GM23248 (cell line): ENCODE measurements at regions not wholly inside any gene's neighbourhood (a gene's known extent, or its start where the extent isn't known, plus 50 kb on each side); places are given as distances from the start of the nearest gene placed in this dataset.
"Not testable (repeated sequence)": the region's sequence is repeated elsewhere in the genome, so short reads cannot be mapped to it uniquely, and the experiment has no call there.

Source experiments
- DNase-seq: peaks from one replicate; pipeline ENCODE4 v3.0.0-alpha.2; 2015
- H2AFZ ChIP-seq: fragments of 200-600 bp; sonication (generic); 2 replicates; pipeline ENCODE4 v1.6.1; 2016; ENCODE audit warnings: antibody characterized with exemption
- H3F3A ChIP-seq: fragments of 200-600 bp; sonication (generic); 2 replicates; pipeline ENCODE4 v1.6.1; 2016; ENCODE audit warnings: mild to moderate bottlenecking, antibody characterized with exemption, mixed run types; ENCODE audit not compliant: insufficient read depth
- H3K27ac ChIP-seq: fragments of 200-600 bp; sonication (generic); 2 replicates; pipeline ENCODE4 v1.5.1; 2016; ENCODE audit warnings: mild to moderate bottlenecking
- H3K27me3 ChIP-seq: fragments of 200-600 bp; sonication (generic); replicated peaks from 2 replicates; pipeline ENCODE4 v1.6.1; 2016; ENCODE audit warnings: mild to moderate bottlenecking; ENCODE audit not compliant: insufficient read depth
- H3K36me3 ChIP-seq: fragments of 200-600 bp; sonication (generic); 2 replicates; pipeline ENCODE4 v1.6.1; 2016; ENCODE audit warnings: low read depth, mild to moderate bottlenecking
- H3K4me1 ChIP-seq: fragments of 200-600 bp; sonication (generic); 2 replicates; pipeline ENCODE4 v1.6.1; 2016; ENCODE audit warnings: mild to moderate bottlenecking; ENCODE audit not compliant: insufficient read depth
- H3K4me2 ChIP-seq: fragments of 200-600 bp; sonication (generic); one replicate; pipeline ENCODE4 v1.6.1; 2016; ENCODE audit warnings: mild to moderate bottlenecking; ENCODE audit not compliant: unreplicated experiment
- H3K4me3 ChIP-seq: fragments of 200-600 bp; sonication (generic); 2 replicates; pipeline ENCODE4 v1.5.1; 2016; ENCODE audit warnings: mild to moderate bottlenecking
- H3K79me2 ChIP-seq: fragments of 200-600 bp; sonication (generic); 2 replicates; pipeline ENCODE4 v1.6.1; 2016; ENCODE audit warnings: mild to moderate bottlenecking; ENCODE audit not compliant: insufficient read depth
- H3K9ac ChIP-seq: fragments of 200-600 bp; sonication (generic); 2 replicates; pipeline ENCODE4 v1.6.1; 2016; ENCODE audit warnings: mild to moderate bottlenecking
- H3K9me2 ChIP-seq: fragments of 200-600 bp; sonication (generic); 2 replicates; pipeline ENCODE4 v1.6.1; 2016; ENCODE audit warnings: mixed run types, mild to moderate bottlenecking, moderate library complexity; ENCODE audit not compliant: insufficient read depth
- H3K9me3 ChIP-seq: fragments of 200-600 bp; sonication (generic); one replicate; pipeline ENCODE4 v1.6.1; 2017; ENCODE audit warnings: low read depth
- H4K20me1 ChIP-seq: fragments of 200-600 bp; sonication (generic); 2 replicates; pipeline ENCODE4 v1.6.0; 2016; ENCODE audit not compliant: insufficient read depth
- EZH2 ChIP-seq: fragments of 200-600 bp; sonication (generic); IDR thresholded peaks from 2 replicates; pipeline ENCODE4 v1.6.1; 2018; ENCODE audit warnings: antibody characterized with exemption, mild to moderate bottlenecking; ENCODE audit not compliant: insufficient read depth, poor library complexity, severe bottlenecking
- EZH2phosphoT487 ChIP-seq: fragments of 200-600 bp; sonication (generic); IDR thresholded peaks from 2 replicates; pipeline ENCODE4 v1.6.1; 2018; ENCODE audit warnings: antibody characterized with exemption, moderate library complexity, mild to moderate bottlenecking, low read depth; ENCODE audit not compliant: insufficient read depth
- WGBS, 2 experiments: methylation state at CpG; one replicate each; pipeline ENCODE4 v1.1.6; 2015 to 2017; ENCODE audit warnings: low lambda C conversion rate in 2 of 2, low coverage in 1 of 2; ENCODE audit errors: missing lambda C conversion rate in 2 of 2; 5-methylcytosine and 5-hydroxymethylcytosine counted together
- in situ Hi-C: fragments of 300-500 bp; cut with MboI; formaldehyde crosslinking; loops from 2 replicates; pipeline ENCODE4 v1.15.0; 2020

DNA sequence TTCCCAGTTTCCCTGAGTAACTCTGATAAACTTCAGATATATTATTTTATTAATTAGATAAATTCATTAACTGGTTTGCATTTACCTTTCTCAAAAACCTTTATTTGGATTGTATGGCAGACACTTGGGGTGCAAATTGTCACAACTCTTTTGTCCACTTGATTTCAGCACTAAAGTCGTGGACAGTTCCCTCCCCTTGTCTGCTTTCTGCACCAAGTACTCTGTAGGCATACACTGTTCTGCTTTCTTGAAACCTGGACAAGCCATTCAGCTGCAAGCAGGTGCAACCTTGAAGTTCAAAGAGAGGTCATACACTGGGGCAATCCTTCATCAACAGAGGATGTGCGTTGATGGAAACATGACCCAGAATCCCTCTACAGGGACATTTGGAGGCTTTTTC, 162.9 kb downstream of the ARL5B start:
- Histone ChIP-seq H3F3A (no peaks in the 10 kb centered on the region), H3K79me2 (no peaks in the 10 kb centered on the region), H3K36me3 (no peaks in the 10 kb centered on the region), H3K27me3 (no peaks in the 10 kb centered on the region), H3K4me3 (no peak overlapping the region), H3K4me2 (no peak overlapping the region), H4K20me1 (no peaks in the 10 kb centered on the region), H3K9me3 (no peaks in the 10 kb centered on the region), H3K27ac (no peak overlapping the region), H2AFZ (no peak overlapping the region), H3K4me1 (no peaks in the 10 kb centered on the region), H3K9ac (no peak overlapping the region), H3K9me2 (no peaks in the 10 kb centered on the region)
- DNase-seq: peak; percentile 10
- in situ Hi-C loops: no loop called here
- no peak for TF ChIP-seq EZH2
- TF ChIP-seq EZH2phosphoT487: no peak
- 14 to 16% methylated on average over 2 of the region's 2 CpGs for WGBS, 2 experiments

DNA sequence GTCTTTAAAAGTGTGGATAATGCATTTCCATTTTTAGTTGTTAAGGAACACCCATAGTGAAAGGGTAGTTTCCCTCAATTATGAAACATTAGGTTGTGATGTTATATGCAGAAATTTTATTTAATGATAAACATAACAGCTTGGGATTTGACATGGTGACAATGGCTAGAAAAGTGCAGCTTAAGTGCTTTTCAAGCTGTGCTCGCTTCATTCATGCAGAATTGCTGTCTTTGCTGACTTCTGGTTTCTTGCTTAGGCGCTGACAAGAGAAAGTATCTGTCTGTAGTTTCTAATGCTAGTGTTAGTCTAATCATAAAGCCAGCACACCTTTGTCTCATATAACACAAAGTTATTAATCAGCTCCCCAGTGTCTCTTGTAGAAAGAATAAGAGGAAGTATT, 170.0 kb downstream of the ARL5B start:
- Histone ChIP-seq H3K36me3 (no peaks in the 10 kb centered on the region), H4K20me1 (no peaks in the 10 kb centered on the region), H3K4me1 (no peaks in the 10 kb centered on the region), H3K79me2 (no peaks in the 10 kb centered on the region), H3K9ac (no peak overlapping the region), H3F3A (no peaks in the 10 kb centered on the region), H3K27ac (no peak overlapping the region), H3K27me3 (no peaks in the 10 kb centered on the region), H3K4me2 (no peak overlapping the region), H2AFZ (no peak overlapping the region), H3K9me3 (no peaks in the 10 kb centered on the region), H3K9me2 (no peaks in the 10 kb centered on the region), H3K4me3 (no peak overlapping the region)
- no peak for DNase-seq
- TF ChIP-seq EZH2 (no peak), EZH2phosphoT487 (no peak)
- 26 to 36% methylated on average over 2 of the region's 2 CpGs for WGBS, 2 experiments
- in situ Hi-C loops: no loop called here

DNA sequence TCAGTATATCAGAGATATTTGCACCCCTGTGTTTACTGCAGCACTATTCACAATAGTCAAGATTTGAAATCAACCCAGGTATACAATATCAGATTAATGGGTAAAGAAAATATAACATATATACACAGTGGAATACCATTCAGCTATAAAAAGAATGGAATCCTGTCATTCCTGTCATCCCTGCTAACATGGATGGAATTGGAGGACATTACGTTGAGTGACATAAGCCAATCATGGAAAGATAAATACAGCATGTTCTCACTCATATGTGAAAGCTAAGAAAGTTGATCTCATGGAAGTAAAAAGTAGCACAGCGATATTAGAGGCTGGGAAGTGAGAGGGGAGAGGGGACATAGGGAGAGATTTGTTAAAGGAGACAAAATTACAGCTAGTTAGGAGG, 171.0 kb downstream of the ARL5B start:
- no peak for DNase-seq
- no peak for TF ChIP-seq EZH2phosphoT487
- TF ChIP-seq EZH2: no peak
- Histone ChIP-seq H3K27me3 (no peaks in the 10 kb centered on the region), H3K4me2 (no peak overlapping the region), H3K9ac (no peak overlapping the region), H3K9me2 (no peaks in the 10 kb centered on the region), H3K4me3 (no peak overlapping the region), H2AFZ (no peak overlapping the region), H3K4me1 (no peaks in the 10 kb centered on the region), H3K36me3 (no peaks in the 10 kb centered on the region), H3K79me2 (no peaks in the 10 kb centered on the region), H4K20me1 (no peaks in the 10 kb centered on the region), H3K9me3 (no peaks in the 10 kb centered on the region), H3F3A (no peaks in the 10 kb centered on the region), H3K27ac (no peak overlapping the region)
- 8 to 11% methylated on average over 2 of the region's 2 CpGs for WGBS, 2 experiments
- in situ Hi-C loops: no loop called here

DNA sequence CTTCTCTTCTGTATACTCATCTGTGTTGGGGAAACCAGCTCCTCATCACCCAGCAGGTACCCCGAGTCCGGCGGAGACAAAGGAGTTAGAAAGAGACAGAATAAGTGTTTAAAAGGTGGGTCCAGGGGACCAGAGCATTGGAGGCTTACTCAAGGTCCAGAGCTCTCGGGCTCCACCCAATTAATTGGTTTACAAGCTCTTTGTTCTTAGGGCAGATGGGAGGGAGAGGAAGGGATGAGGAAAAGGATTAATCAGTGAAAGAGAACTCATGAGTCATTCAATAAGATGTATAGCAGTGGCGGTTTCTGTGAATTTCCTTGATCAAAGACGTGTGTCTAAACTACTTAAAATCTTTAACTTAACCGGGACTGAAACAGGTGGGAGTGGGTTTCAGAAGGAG, 192.0 kb upstream of the MALRD1 start:
- H4K20me1 ChIP-seq, H3K27me3 ChIP-seq, H3K9me3 ChIP-seq, H3K79me2 ChIP-seq, H3K9me2 ChIP-seq, H3F3A ChIP-seq, H3K27ac ChIP-seq, H3K36me3 ChIP-seq, DNase-seq, H3K9ac ChIP-seq, H3K4me2 ChIP-seq, in situ Hi-C loops, H3K4me3 ChIP-seq, H3K4me1 ChIP-seq, H2AFZ ChIP-seq: not testable (repeated sequence)
- 53 to 58% methylated on average over 7 of the region's 7 CpGs for WGBS, 2 experiments

DNA sequence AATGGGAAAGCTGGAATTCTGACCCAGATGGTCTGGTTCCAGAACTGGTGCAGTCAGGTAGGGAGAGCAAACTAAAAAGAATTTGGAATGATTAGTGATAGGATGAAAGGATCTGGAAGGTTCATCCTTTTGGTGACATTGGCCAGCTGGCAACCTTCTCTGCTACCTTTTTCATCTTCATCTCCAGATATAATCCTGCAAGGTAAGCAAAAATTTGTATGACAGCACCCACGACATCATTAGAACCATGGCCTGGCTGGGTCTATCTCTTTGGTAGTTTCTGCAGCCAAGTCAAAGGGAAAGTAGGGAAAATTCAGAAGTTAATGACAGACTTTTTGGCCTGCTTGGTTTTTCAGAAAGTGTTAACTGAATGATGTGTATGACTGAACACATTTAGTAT, 188.9 kb upstream of the MALRD1 start:
- no peak overlapping the region for H3K4me3 ChIP-seq

More for the DNA sequence above, 188.9 kb upstream of the MALRD1 start:
- no peaks in the 10 kb centered on the region for H3K4me1 ChIP-seq
- H3K9me3 ChIP-seq: no peaks in the 10 kb centered on the region
- H3K4me2 ChIP-seq: no peak overlapping the region
- 0 to 21% methylated on average over 1 of the region's 1 CpG for WGBS, 2 experiments
- H3K27me3 ChIP-seq: no peaks in the 10 kb centered on the region
- no peaks in the 10 kb centered on the region for H4K20me1 ChIP-seq
- no peak overlapping the region for H3K27ac ChIP-seq
- H3K36me3 ChIP-seq: no peaks in the 10 kb centered on the region
- H3K9me2 ChIP-seq: no peaks in the 10 kb centered on the region
- H3F3A ChIP-seq: no peaks in the 10 kb centered on the region
- in situ Hi-C loops: no loop called here
- H3K9ac ChIP-seq: no peak overlapping the region
- no peak for DNase-seq
- no peak overlapping the region for H2AFZ ChIP-seq
- H3K79me2 ChIP-seq: no peaks in the 10 kb centered on the region
- TF ChIP-seq EZH2: no peak
- TF ChIP-seq EZH2phosphoT487: no peak
